HG03280 (cell line): ENCODE measurements at regions not wholly inside any gene's neighbourhood (a gene's known extent, or its start where the extent isn't known, plus 50 kb on each side); places are given as distances from the start of the nearest gene placed in this dataset.

Experiments
- ATAC-seq: cut with Tn5 transposase; IDR thresholded peaks from one replicate; pipeline ENCODE4 v1.9.1; 2021; ENCODE audit warnings: mild to moderate bottlenecking, moderate library complexity; ENCODE audit not compliant: unreplicated experiment

DNA sequence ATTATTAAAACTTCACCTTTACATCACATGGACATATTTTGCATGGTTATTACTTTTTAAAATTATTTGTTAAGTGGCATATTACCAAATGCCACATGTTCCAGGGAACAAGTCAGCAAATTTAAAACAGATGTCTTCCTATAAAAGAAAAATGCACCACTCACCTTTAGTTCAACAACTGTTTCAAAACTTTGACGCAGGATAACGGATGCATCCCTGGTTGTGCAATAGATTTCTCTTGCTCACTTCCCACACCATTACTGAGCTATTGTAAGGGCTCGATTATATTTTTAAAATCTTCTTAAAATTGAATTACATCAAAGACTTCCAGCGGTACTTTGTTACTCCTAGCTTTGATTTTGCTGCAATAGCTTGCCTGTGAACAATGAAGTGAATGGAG, 93.0 kb upstream of the ARHGAP24 start:
- no peak for ATAC-seq

DNA sequence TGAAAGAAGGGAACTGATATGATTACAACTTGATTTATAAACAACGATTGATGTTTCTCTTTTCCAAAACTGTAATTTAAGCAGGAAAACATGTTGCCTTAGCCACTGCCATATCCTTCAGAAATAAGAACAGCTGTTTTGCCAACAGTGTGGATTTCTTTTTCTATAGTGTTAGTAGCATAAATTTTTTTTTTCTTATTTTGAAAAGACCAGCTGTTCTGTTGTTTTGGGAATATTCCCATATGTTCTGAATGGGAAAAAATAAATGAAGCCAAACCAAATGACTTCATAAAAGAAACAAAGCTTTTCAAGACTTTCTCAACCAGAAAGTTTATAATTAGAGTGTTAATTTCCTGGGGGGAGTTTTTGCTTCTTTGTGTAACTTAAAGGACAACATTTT, 83.9 kb upstream of the ARHGAP24 start:
- ATAC-seq = no peak

DNA sequence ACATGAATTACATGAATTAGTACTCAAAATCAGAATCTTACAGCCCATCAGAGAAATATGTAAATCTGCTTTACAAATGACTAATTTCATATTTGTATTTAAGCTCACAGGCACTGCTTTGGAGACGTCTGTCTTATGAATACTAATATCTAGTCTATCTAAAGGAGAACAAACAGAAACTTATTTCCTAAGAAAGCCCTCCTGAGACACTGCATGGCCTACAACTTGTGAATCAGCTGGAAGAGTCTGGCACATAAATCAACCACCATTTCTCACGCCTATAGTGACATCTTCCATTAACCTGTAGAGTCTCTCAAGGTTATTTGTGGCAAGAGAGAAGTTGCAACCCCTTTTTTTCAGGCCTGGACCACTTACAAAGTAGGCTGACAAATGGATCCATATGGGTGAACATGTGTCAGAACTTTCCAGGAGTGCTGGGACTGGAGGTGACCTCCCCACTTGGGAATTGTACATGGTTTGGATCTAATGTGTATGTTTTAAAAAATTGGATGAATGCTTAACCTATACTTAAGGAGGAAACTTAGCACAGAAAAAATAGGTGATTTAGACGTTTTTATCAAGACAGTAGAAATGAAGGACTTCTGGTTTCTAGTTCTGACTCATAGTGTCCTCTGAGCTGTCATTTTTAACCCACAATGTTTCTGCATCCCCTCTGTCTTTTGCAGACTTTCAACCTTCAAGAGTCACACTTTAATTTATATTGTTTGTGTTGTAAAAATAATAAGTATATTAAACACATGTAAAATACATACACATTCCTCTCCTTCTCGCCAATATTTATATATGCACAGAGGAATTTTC, 83.2 kb upstream of the ARHGAP24 start:
- ATAC-seq = peak; percentile 77

DNA sequence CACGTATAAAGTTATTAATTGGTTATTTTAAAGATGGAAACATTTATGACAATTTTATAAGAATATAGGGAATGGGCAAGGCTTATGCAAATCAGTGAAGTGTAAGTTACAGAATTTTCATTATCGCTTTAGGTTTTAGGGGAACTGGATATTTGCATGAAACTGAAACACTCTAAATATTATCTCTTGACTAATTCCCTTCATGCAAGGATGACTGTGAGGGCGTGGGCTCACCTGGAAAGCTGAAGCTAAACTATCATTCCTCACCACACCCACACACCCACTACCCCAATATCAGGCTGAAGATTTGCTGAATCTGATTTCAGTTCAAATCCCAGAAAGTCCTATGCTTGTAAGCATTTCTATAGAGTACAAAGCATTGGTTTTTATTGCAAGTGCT, 81.7 kb upstream of the ARHGAP24 start:
- ATAC-seq = peak; percentile 45

DNA sequence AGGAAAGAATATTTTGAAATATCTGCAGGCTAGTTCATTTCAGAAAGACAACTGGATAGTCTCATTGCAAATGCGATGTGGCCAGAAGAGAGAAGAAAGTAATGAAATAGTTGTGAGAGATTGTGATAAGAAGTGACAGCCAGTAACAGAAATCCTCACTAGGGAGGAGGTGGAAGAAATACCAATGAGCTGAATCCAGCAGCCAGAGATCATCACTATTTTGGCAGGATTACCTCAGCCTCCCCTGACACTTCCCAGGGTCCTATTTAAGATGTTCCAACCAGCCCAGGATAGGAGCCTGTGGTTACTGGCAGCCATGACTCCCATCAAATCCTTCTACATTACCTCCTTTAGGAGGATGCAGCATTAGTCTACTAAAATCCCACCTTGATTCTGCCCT, 76.7 kb upstream of the ARHGAP24 start:
- no peak for ATAC-seq

DNA sequence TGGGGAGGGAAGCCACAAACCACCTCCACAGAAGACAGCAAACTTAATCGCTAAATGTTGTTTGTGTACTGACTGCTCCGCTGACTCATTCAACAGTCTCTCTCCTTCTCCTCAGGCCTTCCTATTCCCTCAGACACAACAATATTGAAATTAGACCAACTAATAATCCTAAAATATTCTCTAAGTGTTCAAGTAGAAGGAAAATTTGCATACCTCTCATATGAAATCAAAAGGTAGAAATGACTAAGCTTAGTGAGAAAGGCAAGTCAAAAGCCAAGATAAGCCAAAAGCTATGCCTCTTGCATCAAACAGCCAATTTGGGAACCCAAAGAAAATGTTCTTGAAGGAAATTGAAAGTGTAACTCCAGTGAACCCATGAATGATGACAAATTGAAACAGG, 75.7 kb upstream of the ARHGAP24 start:
- peak; percentile 62 for ATAC-seq

DNA sequence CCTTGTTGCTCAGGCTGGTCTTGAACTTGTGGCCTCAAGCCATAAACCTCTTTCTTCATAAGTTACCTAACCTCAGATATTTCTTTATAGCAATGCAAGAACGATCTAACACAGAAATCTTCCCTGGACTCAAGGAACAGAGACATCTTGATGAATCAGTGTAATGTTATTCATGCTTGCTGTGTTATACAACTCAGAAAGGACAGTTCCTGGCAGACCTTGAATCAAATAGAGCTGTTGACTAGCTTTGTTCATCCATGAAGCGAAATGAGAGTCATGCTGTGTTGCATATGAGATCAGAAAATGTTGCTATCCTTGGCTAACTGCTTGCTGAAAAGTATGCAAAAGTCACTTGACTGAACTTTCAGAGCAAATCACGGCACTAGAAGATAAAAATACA, 72.6 kb upstream of the ARHGAP24 start:
- ATAC-seq = no peak

DNA sequence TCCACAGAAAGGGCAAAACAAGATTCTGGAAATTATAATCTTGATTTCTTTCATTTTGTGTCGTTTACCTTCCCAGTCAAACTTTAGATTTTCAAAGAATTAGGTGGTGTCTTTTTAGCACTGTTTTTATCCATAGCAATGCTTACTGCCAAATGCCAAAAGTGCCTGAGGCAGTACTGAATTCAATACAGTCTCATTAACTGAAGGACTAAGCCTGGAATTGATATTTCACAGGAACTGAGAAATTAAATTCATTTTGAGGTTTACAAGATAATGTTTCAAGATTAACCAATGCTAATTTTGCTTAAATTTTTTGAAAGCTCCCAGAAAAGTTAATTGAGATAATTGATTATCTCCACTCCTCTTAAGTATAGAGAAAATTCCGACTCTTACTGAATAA, 68.8 kb upstream of the ARHGAP24 start:
- ATAC-seq = no peak

DNA sequence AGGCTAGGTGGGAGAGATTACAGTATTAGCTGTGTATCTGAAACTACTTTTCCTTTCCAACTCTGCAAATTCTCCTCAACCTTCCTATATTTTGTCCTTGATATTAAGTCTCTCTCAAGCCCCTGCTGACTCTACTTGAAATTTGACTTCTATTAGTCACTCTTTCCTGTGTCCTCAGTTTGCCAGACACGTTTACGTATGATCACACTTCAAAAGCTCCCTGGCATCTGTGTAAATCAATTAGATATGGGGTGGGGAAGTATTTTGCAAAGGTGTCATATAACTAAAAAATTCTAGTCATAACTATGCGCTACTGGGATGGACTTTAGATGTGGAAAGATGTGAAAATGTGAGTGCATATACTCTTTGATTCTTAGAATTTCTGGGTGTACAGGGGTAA, 67.4 kb upstream of the ARHGAP24 start:
- ATAC-seq = no peak

DNA sequence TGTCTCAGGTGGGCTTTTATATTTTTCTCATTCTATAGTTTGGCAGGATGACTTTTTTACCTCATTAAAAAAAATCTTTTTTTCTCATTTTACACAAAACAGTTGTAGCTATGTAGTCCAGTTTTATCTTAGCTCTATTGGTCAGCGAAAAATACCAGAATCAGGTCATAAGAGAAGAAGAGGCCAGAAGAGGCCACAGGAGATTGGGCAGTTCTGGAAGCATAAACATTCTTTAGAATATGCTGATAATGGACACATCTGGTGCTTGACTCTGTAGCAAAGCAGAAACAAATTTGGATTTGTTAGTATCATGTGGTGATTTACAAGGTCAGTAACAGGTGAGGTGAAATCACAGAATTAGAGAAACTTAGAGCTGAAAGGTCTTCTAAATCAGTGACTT, 66.6 kb upstream of the ARHGAP24 start:
- ATAC-seq = no peak

DNA sequence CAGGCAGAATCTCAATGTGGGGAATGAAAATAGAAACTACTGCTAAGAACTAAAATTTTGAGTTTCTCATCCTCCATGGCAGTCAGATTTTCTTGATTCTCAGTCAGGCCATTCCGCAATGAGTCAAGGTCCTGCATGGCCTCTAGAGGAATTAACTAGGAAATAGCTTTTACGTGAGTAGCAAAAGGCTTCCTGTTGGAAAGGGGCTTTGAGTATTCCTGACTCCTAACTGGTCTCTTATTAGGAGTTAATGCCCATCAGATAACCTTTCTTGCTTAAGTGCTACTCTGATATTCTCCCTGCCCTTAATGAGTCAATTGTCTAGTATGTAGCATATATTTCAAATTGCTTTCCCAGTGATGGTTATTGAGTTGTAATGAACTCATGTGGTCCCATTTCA, 65.7 kb upstream of the ARHGAP24 start:
- no peak for ATAC-seq

DNA sequence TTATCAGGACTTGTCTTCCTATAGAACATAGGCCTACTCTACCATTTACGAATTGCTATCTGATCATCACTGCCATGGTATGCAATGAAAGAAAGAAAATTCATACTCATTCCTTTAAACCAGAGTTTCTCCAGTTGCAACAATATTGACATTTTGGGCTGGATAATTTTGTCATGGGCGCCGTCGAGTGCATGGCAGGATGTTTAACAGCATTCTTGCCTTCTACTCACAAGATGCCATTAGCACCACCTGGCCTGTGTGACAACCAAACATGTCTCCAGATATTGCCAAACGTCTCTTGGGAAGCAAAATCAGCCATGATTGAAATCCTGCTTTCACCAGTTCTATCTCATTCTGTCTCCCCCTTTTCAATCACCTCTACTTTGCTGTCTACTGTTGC, 63.6 kb upstream of the ARHGAP24 start:
- ATAC-seq = no peak

DNA sequence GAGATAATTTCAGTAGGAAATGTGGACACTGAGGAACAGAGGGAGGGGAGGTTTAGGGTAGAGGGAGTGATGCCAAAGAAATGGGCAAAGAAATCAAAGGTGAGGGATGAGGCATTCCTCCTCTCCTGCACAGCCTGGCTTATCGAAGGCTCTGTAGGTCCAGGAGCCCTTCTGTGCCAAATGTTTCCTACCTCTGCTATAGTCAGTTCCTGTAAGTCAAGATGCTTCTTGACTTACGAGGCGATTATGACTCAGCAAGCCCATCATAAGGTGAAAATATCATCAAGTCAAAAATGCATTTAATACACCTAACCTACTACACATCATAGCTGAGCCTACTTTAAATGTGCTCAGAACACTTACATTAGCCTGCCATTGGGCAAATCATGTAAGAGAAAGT, 60.0 kb upstream of the ARHGAP24 start:
- no peak for ATAC-seq

DNA sequence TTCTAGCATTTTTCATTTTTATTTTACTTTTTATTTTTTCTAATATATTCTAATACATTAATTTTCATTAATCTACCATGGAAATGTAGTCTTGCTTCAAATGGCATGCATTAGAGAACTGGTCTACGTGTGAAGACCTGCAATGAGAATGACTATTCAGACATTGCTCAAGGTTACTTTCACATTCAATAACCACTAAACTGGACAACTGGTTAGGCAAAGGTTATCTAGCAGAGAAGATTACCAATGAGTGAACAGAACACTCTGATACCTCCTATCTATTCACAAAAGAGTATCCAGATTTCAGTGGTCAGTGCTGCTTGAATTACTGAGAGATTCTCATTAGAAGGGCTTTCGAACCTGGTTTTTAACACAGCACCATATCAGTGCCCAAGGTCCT, 58.9 kb upstream of the ARHGAP24 start:
- ATAC-seq = no peak

DNA sequence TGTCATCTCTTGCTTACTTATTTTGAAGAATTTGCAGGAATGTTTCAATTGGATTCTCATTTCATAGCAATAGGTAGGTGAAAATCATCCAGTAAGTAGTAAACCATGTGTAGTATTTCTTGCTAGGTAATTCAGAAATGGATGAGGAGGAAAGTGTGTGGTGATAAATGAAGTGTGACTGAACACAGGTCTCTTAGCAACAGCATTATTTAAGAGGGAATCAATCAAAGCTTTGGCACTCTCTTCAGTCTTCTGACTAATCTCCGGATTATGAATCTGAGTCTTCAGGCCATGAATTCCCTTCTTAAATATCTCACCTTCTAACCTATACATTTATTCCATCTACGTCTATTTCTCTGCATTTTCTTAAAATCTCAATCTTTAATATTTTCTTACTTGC, 55.8 kb upstream of the ARHGAP24 start:
- ATAC-seq = no peak

DNA sequence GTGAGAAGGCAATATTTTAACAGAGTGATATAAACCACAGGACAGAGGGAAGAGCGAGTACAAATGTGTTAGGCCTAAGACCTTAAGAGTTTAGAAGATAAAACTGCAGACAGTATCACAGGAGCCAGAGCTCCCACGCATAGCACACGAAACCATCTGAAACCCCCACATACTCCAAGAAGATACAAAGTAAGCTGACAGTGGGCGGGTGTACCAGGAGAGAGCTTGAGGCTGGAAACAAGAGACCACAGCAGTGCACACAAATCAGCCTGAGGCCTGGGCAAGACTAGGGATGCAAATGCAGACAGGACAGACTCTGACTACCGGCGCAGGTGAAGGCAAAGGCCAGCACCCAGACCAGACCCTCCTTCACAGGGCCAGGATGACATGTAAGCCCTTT, 54.1 kb upstream of the ARHGAP24 start:
- ATAC-seq = no peak

DNA sequence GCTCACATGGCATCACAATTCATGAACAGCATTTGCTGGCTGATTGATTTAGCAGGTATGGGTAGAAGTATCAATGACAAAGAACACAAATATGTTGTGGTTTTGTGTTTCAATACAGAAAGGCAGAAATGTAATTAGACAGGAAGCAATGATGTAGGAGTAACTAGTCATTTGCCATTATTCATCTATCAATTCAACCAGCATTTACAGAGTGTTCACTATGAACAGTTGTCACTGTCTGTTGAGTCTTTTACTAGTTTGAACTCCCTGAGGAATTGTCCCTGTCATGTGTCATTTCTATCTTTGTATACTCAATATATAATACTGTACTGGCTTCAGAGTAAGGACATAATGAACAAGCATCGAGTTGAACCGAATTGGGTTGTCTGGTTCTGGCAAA, 51.5 kb upstream of the ARHGAP24 start:
- no peak for ATAC-seq
